ENCODE measurements at regions not wholly inside any gene's neighbourhood (a gene's known extent, or its start where the extent isn't known, plus 50 kb on each side); places are given as distances from the start of the nearest gene placed in this dataset.
"Not testable (repeated sequence)": the region's sequence is repeated elsewhere in the genome, so short reads cannot be mapped to it uniquely, and the experiment has no call there.

DNA sequence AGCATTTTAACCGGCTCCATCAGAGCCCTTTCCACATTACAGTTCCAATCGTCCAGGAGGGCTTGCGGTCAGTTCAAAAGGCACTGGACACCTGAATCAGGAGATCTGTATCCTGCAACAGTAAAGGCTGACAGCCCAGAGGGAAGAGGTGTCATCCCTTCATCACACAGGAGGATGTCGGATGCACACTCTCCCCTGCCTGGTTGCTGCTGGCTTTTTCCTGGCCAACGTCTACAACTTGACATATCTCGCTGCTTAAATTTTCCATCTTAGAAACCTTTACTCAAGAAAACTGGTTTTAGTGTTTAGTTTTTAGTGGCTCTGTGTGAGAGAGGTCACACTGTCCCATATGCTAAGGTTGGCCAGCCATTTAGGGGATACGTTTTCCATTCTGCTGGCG lies 78.7 kb upstream of the TNK2 start:
- CTCF ChIA-PET (ENCODE audit: partially characterized antibody); H4K91ac ChIP-seq (replicated peaks; ENCODE audit: insufficient read length, low read length); H2AK5ac ChIP-seq (ENCODE audit: low read depth, low read length); POLR2A ChIA-PET (ENCODE audit: partially characterized antibody); H3K23me2 ChIP-seq (ENCODE audit: low read depth, low read length); H3K4me2 ChIP-seq (ENCODE audit: insufficient read depth in 1 of 2, low read depth in 2 of 2, low read length in 2 of 2); H3K9ac ChIP-seq (replicated peaks in 1 of 4; ENCODE audit: extremely low read depth in 1 of 4, low read depth in 3 of 4, low read length in 3 of 4); H2BK12ac ChIP-seq (ENCODE audit: low read depth, low read length); H3K4me3 ChIP-seq (ENCODE audit: extremely low read depth in 1 of 4, insufficient read depth in 2 of 4, low read depth in 3 of 4, low read length in 4 of 4); H3K56ac ChIP-seq (replicated peaks; ENCODE audit: insufficient read length, low read depth, low read length); H2BK15ac ChIP-seq (ENCODE audit: low read length); H4K5ac ChIP-seq (ENCODE audit: insufficient read length, low read depth, low read length); H2BK120ac ChIP-seq (replicated peaks; ENCODE audit: low read depth, low read length); H3K27ac ChIP-seq (ENCODE audit: low read depth, low read length); H3K18ac ChIP-seq (ENCODE audit: extremely low read depth, low read length); FAIRE-seq; H4K8ac ChIP-seq (ENCODE audit: extremely low read depth, insufficient read depth, low read length); H3K4me1 ChIP-seq (replicated peaks in 1 of 4; ENCODE audit: control insufficient read depth in 3 of 4, insufficient read depth in 4 of 4, low read length in 3 of 4); H2BK5ac ChIP-seq (ENCODE audit: low read depth, low read length); H2BK20ac ChIP-seq (ENCODE audit: low read length); H2AFZ ChIP-seq (ENCODE audit: low read length); H3K23ac ChIP-seq (ENCODE audit: insufficient read length); H3K79me2 ChIP-seq (ENCODE audit: control insufficient read depth in 1 of 2, insufficient read depth in 2 of 2, low read length in 2 of 2); H4K20me1 ChIP-seq (replicated peaks in 1 of 2; ENCODE audit: control insufficient read depth in 1 of 2, insufficient read depth in 2 of 2, low read length in 2 of 2); H3K14ac ChIP-seq (ENCODE audit: insufficient read length); H3K4ac ChIP-seq (replicated peaks; ENCODE audit: insufficient read length, low read depth, low read length); H3K79me1 ChIP-seq (ENCODE audit: low read depth, low read length); H3K27me3 ChIP-seq (replicated peaks in 1 of 4; ENCODE audit: control insufficient read depth in 3 of 4, extremely low read depth in 1 of 4, insufficient read depth in 3 of 4, low read length in 3 of 4); H3K36me3 ChIP-seq (ENCODE audit: control insufficient read depth in 2 of 4, insufficient read depth in 4 of 4, low read length in 3 of 4); H3K9me3 ChIP-seq (ENCODE audit: insufficient read depth in 2 of 2, low read depth in 1 of 2, low read length in 1 of 2): not testable (repeated sequence)
- 93% methylated on average over 3 of the region's 8 CpGs; no CpG with 5 or more reads in 1 of the 2 experiments for WGBS, 2 experiments (ENCODE audit: extremely low coverage in 1 of 2, insufficient coverage in 1 of 2, insufficient read length in 1 of 2, insufficient replicate concordance in 2 of 2, low coverage in 1 of 2, low lambda C conversion rate in 2 of 2, missing lambda C conversion rate in 1 of 2)
- peak in 1 of 2 experiments; percentile 26 for DNase-seq (ENCODE audit: low read depth in 1 of 2, low spot score in 2 of 2)

DNA sequence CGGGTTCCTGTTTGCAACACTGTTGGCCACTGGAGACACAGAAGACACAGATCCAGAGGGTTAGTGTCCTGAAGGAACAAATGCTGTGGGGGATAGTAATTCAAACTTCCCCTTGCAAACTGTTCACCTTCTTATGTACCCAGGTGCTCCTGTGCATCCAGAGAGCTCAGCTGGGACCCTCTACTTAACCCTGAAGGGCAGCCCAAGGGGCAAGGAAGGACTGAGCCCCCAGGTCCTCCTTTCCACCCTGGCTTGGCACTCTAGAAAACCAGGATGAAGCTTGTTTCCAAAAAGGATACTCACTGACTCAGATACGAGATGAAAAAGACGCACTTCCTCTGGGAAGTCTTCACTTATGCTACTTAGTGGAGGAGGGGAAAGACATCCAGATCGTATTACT lies 78.2 kb upstream of the TNK2 start:
- H4K91ac ChIP-seq (replicated peaks; ENCODE audit: insufficient read length, low read length); H2AK5ac ChIP-seq (ENCODE audit: low read depth, low read length); H3K23ac ChIP-seq (ENCODE audit: insufficient read length); H3K79me2 ChIP-seq (ENCODE audit: control insufficient read depth in 1 of 2, insufficient read depth in 2 of 2, low read length in 2 of 2); H3K4me2 ChIP-seq (ENCODE audit: insufficient read depth in 1 of 2, low read depth in 2 of 2, low read length in 2 of 2); H3K79me1 ChIP-seq (ENCODE audit: low read depth, low read length); H3K4me1 ChIP-seq (replicated peaks in 1 of 4; ENCODE audit: control insufficient read depth in 3 of 4, insufficient read depth in 4 of 4, low read length in 3 of 4); H3K27ac ChIP-seq (ENCODE audit: low read depth, low read length); H2BK15ac ChIP-seq (ENCODE audit: low read length); H2BK120ac ChIP-seq (replicated peaks; ENCODE audit: low read depth, low read length); H3K9ac ChIP-seq (replicated peaks in 1 of 4; ENCODE audit: extremely low read depth in 1 of 4, low read depth in 3 of 4, low read length in 3 of 4); H3K56ac ChIP-seq (replicated peaks; ENCODE audit: insufficient read length, low read depth, low read length); H3K36me3 ChIP-seq (ENCODE audit: control insufficient read depth in 2 of 4, insufficient read depth in 4 of 4, low read length in 3 of 4); H4K8ac ChIP-seq (ENCODE audit: extremely low read depth, insufficient read depth, low read length); H2BK20ac ChIP-seq (ENCODE audit: low read length); H3K14ac ChIP-seq (ENCODE audit: insufficient read length); H4K5ac ChIP-seq (ENCODE audit: insufficient read length, low read depth, low read length); CTCF ChIA-PET (ENCODE audit: partially characterized antibody); H3K4ac ChIP-seq (replicated peaks; ENCODE audit: insufficient read length, low read depth, low read length); POLR2A ChIA-PET (ENCODE audit: partially characterized antibody); H3K23me2 ChIP-seq (ENCODE audit: low read depth, low read length); H2BK5ac ChIP-seq (ENCODE audit: low read depth, low read length); H2BK12ac ChIP-seq (ENCODE audit: low read depth, low read length); H3K18ac ChIP-seq (ENCODE audit: extremely low read depth, low read length); H4K20me1 ChIP-seq (replicated peaks in 1 of 2; ENCODE audit: control insufficient read depth in 1 of 2, insufficient read depth in 2 of 2, low read length in 2 of 2); H3K27me3 ChIP-seq (replicated peaks in 1 of 4; ENCODE audit: control insufficient read depth in 3 of 4, extremely low read depth in 1 of 4, insufficient read depth in 3 of 4, low read length in 3 of 4); FAIRE-seq; H2AFZ ChIP-seq (ENCODE audit: low read length); H3K4me3 ChIP-seq (ENCODE audit: extremely low read depth in 1 of 4, insufficient read depth in 2 of 4, low read depth in 3 of 4, low read length in 4 of 4); H3K9me3 ChIP-seq (ENCODE audit: insufficient read depth in 2 of 2, low read depth in 1 of 2, low read length in 1 of 2): not testable (repeated sequence)
- DNase-seq (ENCODE audit: low read depth in 1 of 2, low spot score in 2 of 2), result peak in 1 of 2 experiments; percentile 28
- WGBS, 2 experiments (ENCODE audit: extremely low coverage in 1 of 2, insufficient coverage in 1 of 2, insufficient read length in 1 of 2, insufficient replicate concordance in 2 of 2, low coverage in 1 of 2, low lambda C conversion rate in 2 of 2, missing lambda C conversion rate in 1 of 2), result no CpG with 5 or more reads among the region's 4 CpGs

Data from H1 (cell line).